GM13977 (cell line): ENCODE measurements at regions not wholly inside any gene's neighbourhood (a gene's known extent, or its start where the extent isn't known, plus 50 kb on each side); places are given as distances from the start of the nearest gene placed in this dataset.

ENCODE experiments used
- DNase-seq: peaks from one replicate; pipeline ENCODE4 v3.0.0; 2012; ENCODE audit warnings: low spot score
- in situ Hi-C: fragments of 300-500 bp; cut with MboI; formaldehyde crosslinking; loops from one replicate; pipeline ENCODE4 v1.12.0; 2022; ENCODE audit warnings: low sequenced_read_pairs, low pct_unique_long_range_greater_than_20kb, mixed read lengths, inconsistent platforms; ENCODE audit not compliant: unreplicated experiment
- TF ChIP-seq, protein P1 (sequence below): IDR thresholded peaks from 2 replicates; pipeline ENCODE4 v1.5.1; 2012; ENCODE audit warnings: mild to moderate bottlenecking, control low read depth; ENCODE audit not compliant: insufficient read depth; ENCODE audit errors: extremely low read depth, missing control alignments

DNA sequence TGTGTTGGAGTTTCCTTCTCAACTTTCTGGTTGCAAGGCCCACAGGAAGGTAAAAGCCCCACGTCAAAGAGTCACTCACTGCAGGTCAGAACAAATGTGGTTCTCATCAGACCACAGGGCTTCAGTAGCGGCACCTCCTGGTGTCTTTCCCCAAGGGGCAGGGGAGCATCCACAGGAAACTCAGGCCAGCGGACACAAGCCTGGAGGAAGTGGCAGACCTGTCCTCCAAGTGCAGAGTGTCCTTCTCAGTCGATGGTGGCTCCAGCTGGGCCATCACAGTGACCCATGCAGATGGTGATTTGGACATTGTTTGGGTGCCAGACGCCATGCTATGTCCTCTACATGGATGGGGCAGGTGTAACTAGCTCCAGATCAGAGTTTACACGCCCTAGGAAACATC, 84.9 kb downstream of the ACKR3 start:
- DNase-seq = no peak
- in situ Hi-C loops = no loop called here
- TF ChIP-seq, protein P1, sequence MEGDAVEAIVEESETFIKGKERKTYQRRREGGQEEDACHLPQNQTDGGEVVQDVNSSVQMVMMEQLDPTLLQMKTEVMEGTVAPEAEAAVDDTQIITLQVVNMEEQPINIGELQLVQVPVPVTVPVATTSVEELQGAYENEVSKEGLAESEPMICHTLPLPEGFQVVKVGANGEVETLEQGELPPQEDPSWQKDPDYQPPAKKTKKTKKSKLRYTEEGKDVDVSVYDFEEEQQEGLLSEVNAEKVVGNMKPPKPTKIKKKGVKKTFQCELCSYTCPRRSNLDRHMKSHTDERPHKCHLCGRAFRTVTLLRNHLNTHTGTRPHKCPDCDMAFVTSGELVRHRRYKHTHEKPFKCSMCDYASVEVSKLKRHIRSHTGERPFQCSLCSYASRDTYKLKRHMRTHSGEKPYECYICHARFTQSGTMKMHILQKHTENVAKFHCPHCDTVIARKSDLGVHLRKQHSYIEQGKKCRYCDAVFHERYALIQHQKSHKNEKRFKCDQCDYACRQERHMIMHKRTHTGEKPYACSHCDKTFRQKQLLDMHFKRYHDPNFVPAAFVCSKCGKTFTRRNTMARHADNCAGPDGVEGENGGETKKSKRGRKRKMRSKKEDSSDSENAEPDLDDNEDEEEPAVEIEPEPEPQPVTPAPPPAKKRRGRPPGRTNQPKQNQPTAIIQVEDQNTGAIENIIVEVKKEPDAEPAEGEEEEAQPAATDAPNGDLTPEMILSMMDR = no peak

DNA sequence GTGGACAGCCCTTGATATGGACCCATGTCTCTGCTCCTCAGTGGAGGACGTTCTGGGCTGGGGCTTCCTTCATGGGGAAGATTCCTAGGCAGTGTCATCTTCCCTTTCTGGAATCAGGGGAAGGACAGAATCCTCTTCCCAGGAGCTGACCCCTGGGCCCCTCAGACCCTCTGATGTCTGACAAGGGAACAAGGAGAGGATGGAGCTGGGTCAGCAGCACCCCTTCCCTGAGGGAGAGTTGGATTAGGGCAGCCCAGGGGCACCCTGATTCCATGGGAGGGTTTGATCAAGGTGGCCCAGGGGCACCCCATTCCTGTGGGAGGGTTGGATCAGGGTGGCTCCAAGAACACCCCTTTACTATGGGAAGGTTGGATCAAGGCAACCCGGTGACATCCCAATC, 86.5 kb downstream of the ACKR3 start:
- in situ Hi-C loops = no loop called here
- TF ChIP-seq, protein P1 = no peak
- no peak for DNase-seq

DNA sequence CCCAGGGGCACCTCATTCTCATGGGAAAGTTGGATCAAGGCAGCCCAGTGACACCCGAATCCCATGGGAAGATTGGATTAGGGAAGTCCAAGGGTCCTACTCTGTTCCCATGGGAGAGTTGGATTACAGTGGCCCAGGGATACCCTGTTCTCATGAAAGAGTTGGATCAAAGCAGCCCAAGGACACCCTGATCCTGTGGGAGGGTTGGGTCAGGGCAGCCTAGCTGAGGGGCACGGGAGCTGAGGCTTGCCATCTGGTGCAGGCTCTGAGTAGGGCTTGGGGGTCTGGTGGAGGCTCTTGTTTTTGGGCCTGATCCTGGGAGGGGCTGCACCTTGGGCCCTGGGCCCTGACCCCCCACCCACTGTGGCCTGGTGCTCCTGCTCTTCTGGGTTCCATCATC, 87.1 kb downstream of the ACKR3 start:
- TF ChIP-seq, protein P1 = no peak
- in situ Hi-C loops = no loop called here
- no peak for DNase-seq

DNA sequence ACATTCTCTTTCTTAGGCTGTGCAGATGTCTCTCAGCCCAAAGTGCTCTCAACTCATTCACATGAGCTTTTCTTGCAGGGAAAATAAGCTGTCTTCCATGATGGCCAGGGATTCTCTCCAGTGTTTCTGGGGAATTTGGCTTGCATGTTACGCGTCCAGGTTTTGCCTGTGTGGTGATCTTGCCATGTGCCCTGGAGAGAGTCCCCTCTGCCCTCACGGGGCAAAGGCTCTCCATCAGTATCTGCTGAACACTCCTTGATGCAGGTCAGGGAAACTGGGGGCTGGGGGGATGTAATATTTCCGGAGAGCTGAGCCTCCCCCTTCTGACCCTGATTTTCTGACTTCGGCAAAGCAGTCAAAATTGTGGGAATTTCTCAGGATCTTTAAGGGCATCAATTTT, 87.6 kb downstream of the ACKR3 start:
- in situ Hi-C loops = no loop called here
- DNase-seq = no peak
- TF ChIP-seq, protein P1 = no peak

DNA sequence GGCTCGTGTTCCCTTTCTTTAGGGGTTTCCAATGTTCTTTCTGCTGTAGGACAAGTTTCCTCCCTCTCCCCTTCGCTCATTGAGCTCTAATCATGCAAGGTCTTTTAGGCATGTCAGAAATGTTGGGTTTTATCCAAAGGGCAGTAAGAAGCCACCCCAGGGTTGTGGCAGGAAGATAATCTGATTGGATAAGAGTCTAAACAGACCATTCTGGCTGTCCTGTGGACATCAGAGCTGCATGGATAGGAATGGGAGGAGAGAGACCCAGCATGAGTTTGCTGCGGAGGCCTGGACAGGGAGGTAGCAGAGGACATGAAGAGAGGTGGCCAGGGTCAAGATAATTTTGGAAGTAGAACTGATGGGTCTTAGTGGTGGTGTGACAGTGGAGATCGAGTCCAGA, 88.2 kb downstream of the ACKR3 start:
- in situ Hi-C loops = no loop called here

DNA sequence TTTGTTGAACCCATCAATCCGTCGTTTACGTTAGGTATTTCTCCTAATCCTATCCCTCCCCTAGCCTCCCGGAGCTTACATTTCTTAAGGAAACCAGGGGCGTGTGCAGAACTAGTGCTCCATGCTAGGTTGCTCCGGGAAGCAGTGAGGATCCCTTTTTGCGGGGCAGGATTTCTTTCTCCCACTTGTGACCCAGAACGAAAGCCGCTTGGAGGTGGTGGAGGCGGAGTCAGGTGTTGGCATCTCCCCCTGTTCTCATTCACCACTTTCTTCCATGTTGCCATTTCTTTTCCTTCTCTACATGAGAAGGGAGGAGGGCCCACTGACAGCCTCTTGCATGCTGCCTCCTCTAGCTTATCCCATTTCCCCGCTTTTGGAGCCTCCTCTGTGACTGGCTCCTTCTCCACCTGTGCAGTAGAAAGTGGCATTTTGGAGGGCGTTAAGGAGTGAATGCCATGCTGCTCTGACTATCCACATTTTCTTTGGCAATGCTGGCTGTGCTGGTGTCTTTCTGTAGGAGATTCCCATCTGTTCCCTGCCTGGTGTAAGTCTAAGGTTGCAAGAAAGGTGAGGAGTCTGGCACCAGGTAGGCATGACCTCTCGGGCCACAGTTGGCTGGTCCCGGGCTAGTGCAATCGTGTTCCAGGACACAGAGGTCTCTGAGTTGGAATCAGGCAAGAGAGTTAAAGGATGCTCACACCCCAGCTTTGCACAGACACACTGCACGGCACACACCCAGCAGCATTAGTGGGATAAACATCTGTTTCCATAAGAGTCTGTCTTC, 89.5 kb downstream of the ACKR3 start:
- DNase-seq = no peak
- TF ChIP-seq, protein P1 = no peak
- in situ Hi-C loops = no loop called here

More for the DNA sequence above, 88.2 kb downstream of the ACKR3 start:
- TF ChIP-seq, protein P1 = no peak
- no peak for DNase-seq

DNA sequence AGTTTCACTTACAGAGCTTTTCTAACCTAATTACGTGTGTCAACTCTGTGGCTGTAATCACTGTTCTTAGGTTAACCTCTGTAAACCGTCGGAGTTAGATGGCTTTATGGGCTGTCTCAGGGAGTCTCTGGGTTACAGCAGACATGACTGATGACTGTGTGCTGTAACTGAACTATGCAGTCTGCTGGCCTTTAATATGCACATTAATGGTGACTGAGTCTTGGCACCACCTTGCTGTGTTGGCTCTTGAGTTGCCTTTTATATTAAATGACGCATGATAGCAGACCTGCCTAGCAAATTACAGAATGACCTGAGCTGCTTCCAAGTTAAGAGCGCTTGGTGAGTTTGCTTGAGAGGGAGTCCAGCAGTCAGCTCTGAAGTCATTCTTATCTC, 90.1 kb downstream of the ACKR3 start:
- in situ Hi-C loops = no loop called here
- no peak for DNase-seq

More for the DNA sequence above, 90.1 kb downstream of the ACKR3 start:
- TF ChIP-seq, protein P1 = no peak
